HL-60 (cell line): ENCODE measurements at regions not wholly inside any gene's neighbourhood (a gene's known extent, or its start where the extent isn't known, plus 50 kb on each side); places are given as distances from the start of the nearest gene placed in this dataset.

Source experiments
- GABPA ChIP-seq: IDR thresholded peaks from 2 replicates; pipeline ENCODE4 v1.6.1; 2012; ENCODE audit warnings: low read depth
- POLR2AphosphoS5 ChIP-seq: IDR thresholded peaks from 2 replicates; pipeline ENCODE4 v1.6.1; 2012; ENCODE audit warnings: low read depth
- TF ChIP-seq, protein P1 (sequence below): IDR thresholded peaks from one replicate; pipeline ENCODE4 v1.5.1; 2011; ENCODE audit warnings: low read length, control low read depth, inconsistent platforms; ENCODE audit not compliant: insufficient read depth
- TF ChIP-seq, protein P2 (sequence below): IDR thresholded peaks from 2 replicates; pipeline ENCODE4 v1.6.1; 2012; ENCODE audit warnings: low read depth; ENCODE audit not compliant: insufficient replicate concordance

DNA sequence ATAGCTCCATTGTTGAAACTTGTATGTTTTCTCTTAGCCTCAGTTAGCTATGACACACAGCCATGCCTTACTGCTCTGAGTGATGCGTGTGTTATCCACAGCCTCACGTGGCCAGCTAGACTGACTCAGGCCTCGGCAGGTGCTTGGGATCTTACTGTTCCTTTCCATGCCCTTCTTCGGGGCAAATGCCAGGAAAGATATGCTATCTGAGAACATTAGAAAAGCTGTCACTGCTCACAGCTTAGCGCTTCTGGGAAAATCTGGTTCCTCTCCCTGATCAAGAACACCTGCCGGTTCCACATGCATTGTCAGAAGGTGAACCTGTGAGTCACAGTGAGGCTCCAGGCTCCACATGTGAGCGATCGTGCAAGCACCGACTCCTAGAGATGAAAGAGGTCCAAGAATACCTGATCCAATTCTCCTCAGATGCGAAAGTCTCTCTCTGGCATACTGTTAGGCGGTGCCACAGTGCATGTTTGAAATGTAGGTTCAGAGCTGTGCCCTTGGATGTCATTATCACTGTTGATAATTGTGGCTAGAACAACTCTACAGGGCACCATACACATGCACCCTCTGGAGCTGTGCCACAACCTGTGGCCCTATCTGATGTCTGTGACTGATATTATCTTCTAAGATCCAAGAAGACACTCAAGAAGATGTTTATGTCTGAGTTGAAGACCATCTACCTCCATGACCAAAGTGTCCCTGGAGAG is 247.8 kb upstream of the IGFBP3 start:
- TF ChIP-seq, protein P1, sequence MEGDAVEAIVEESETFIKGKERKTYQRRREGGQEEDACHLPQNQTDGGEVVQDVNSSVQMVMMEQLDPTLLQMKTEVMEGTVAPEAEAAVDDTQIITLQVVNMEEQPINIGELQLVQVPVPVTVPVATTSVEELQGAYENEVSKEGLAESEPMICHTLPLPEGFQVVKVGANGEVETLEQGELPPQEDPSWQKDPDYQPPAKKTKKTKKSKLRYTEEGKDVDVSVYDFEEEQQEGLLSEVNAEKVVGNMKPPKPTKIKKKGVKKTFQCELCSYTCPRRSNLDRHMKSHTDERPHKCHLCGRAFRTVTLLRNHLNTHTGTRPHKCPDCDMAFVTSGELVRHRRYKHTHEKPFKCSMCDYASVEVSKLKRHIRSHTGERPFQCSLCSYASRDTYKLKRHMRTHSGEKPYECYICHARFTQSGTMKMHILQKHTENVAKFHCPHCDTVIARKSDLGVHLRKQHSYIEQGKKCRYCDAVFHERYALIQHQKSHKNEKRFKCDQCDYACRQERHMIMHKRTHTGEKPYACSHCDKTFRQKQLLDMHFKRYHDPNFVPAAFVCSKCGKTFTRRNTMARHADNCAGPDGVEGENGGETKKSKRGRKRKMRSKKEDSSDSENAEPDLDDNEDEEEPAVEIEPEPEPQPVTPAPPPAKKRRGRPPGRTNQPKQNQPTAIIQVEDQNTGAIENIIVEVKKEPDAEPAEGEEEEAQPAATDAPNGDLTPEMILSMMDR, result no peak
- TF ChIP-seq POLR2AphosphoS5 (no peak), GABPA (no peak)
- TF ChIP-seq, protein P2, sequence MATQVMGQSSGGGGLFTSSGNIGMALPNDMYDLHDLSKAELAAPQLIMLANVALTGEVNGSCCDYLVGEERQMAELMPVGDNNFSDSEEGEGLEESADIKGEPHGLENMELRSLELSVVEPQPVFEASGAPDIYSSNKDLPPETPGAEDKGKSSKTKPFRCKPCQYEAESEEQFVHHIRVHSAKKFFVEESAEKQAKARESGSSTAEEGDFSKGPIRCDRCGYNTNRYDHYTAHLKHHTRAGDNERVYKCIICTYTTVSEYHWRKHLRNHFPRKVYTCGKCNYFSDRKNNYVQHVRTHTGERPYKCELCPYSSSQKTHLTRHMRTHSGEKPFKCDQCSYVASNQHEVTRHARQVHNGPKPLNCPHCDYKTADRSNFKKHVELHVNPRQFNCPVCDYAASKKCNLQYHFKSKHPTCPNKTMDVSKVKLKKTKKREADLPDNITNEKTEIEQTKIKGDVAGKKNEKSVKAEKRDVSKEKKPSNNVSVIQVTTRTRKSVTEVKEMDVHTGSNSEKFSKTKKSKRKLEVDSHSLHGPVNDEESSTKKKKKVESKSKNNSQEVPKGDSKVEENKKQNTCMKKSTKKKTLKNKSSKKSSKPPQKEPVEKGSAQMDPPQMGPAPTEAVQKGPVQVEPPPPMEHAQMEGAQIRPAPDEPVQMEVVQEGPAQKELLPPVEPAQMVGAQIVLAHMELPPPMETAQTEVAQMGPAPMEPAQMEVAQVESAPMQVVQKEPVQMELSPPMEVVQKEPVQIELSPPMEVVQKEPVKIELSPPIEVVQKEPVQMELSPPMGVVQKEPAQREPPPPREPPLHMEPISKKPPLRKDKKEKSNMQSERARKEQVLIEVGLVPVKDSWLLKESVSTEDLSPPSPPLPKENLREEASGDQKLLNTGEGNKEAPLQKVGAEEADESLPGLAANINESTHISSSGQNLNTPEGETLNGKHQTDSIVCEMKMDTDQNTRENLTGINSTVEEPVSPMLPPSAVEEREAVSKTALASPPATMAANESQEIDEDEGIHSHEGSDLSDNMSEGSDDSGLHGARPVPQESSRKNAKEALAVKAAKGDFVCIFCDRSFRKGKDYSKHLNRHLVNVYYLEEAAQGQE, result no peak
